A549 (cell line): ENCODE measurements at regions not wholly inside any gene's neighbourhood (a gene's known extent, or its start where the extent isn't known, plus 50 kb on each side); places are given as distances from the start of the nearest gene placed in this dataset.

Source experiments
- ATAC-seq, 2 experiments: fragments of 200-7000 bp in 1 of 2; fragments of >200 bp in 1 of 2; cut with Nextera tagmentation in 1 of 2; cut with Tn5 transposase in 1 of 2; 3 replicates each; pipeline versions ENCODE4 v1.8.0 to v1.9.1; 2018 to 2020; ENCODE audit warnings: mild to moderate bottlenecking in 1 of 2, moderate library complexity in 1 of 2
- CTCF ChIA-PET: fragments of 300-600 bp; sonication (Branson Sonifier 250); formaldehyde crosslinking; extraction: SDS; loops from one replicate; lab custom pipeline; 2021; ENCODE audit warnings: antibody characterized with exemption, inconsistent platforms; lab: Yijun Ruan, JAX
- POLR2A ChIA-PET: fragments of 350-600 bp; formaldehyde crosslinking; extraction: SDS; loops from one replicate; lab custom pipeline; 2021; ENCODE audit warnings: antibody characterized with exemption, inconsistent platforms; lab: Yijun Ruan, JAX
- DNase-seq, 2 experiments: peaks; one replicate each; pipeline versions ENCODE4 v3.0.0 to v3.0.0-alpha.2; 2011 to 2016; ENCODE audit warnings: low read depth in 1 of 2, low spot score in 1 of 2
- FAIRE-seq: peaks from 2 replicates; lab custom pipeline; 2011; peaks lifted over from hg19 to GRCh38; lab: Jason Lieb, UNC
- H3K27ac ChIP-seq, 2 experiments: fragments of >200 bp; sonication (Bioruptor Twin); formaldehyde crosslinking; 3 replicates each; pipeline ENCODE4 v1.5.1; 2016 to 2017
- H3K4me1 ChIP-seq: fragments of >200 bp; sonication (Bioruptor Twin); formaldehyde crosslinking; 3 replicates; pipeline ENCODE4 v1.6.1; 2016
- H3K4me2 ChIP-seq: fragments of >200 bp; sonication (Bioruptor Twin); formaldehyde crosslinking; 3 replicates; pipeline ENCODE4 v1.6.1; 2016
- H3K4me3 ChIP-seq: fragments of >200 bp; sonication (Bioruptor Twin); formaldehyde crosslinking; 3 replicates; pipeline ENCODE4 v1.5.1; 2016
- H3K9me3 ChIP-seq: fragments of >200 bp; sonication (Bioruptor Twin); formaldehyde crosslinking; 3 replicates; pipeline ENCODE4 v1.6.1; 2016
- CBX2 ChIP-seq: fragments of 200-600 bp; sonication (generic); IDR thresholded peaks from 2 replicates; pipeline ENCODE4 v1.6.1; 2016; ENCODE audit warnings: low read depth, mild to moderate bottlenecking, borderline replicate concordance
- CEBPB ChIP-seq, 2 experiments: fragments of >200 bp in 1 of 2; sonication (Bioruptor Twin) in 1 of 2; formaldehyde crosslinking in 1 of 2; IDR thresholded peaks; 2 replicates each; pipeline ENCODE4 v1.6.1; 2012 to 2016
- CHD2 ChIP-seq: fragments of 150-350 bp; IDR thresholded peaks from 2 replicates; pipeline ENCODE4 v1.6.1; 2014; ENCODE audit warnings: low read length; ENCODE audit not compliant: partially characterized antibody
- E2F6 ChIP-seq: IDR thresholded peaks from 2 replicates; pipeline ENCODE4 v1.6.1; 2012; ENCODE audit warnings: low read depth, borderline replicate concordance
- EHF ChIP-seq: fragments of 250-450 bp; sonication (Bioruptor Pico); IDR thresholded peaks from 2 replicates; pipeline ENCODE4 v1.5.0; 2020; ENCODE audit warnings: mild to moderate bottlenecking
- EHMT2 ChIP-seq: fragments of 200-600 bp; sonication (generic); IDR thresholded peaks from 2 replicates; pipeline ENCODE4 v1.6.1; 2016; ENCODE audit warnings: antibody characterized with exemption, low read depth, mild to moderate bottlenecking, moderate library complexity
- ELK1 ChIP-seq: fragments of 150-350 bp; IDR thresholded peaks from 2 replicates; pipeline ENCODE4 v1.6.1; 2014; ENCODE audit warnings: low read depth, mild to moderate bottlenecking, low read length
- EP300 ChIP-seq, 2 experiments: fragments of >200 bp; sonication (Bioruptor Twin); formaldehyde crosslinking; IDR thresholded peaks; 2 replicates in 1 of 2; 3 replicates in 1 of 2; pipeline ENCODE4 v1.6.1; 2016 to 2017
- FOSL2 ChIP-seq, 2 experiments: fragments of 450-650 bp in 1 of 2; fragments of >200 bp in 1 of 2; sonication (Bioruptor Twin) in 1 of 2; formaldehyde crosslinking; IDR thresholded peaks; 2 replicates each; pipeline versions ENCODE4 v1.5.0 to v1.6.1; 2016 to 2020; ENCODE audit warnings: mild to moderate bottlenecking in 1 of 2, moderate library complexity in 1 of 2
- GATA3 ChIP-seq: IDR thresholded peaks from 2 replicates; pipeline ENCODE4 v1.6.1; 2012; ENCODE audit warnings: borderline replicate concordance
- HDAC2 ChIP-seq: fragments of 200-600 bp; sonication (generic); IDR thresholded peaks from 2 replicates; pipeline ENCODE4 v1.6.1; 2016
- HES2 ChIP-seq: fragments of >200 bp; sonication (Bioruptor Twin); formaldehyde crosslinking; IDR thresholded peaks from 2 replicates; pipeline ENCODE4 v1.6.1; 2016
- HMGXB4 ChIP-seq: fragments of 250-450 bp; sonication (Bioruptor Pico); IDR thresholded peaks from 2 replicates; pipeline ENCODE4 v1.5.0; 2021; ENCODE audit warnings: mild to moderate bottlenecking, moderate library complexity, borderline replicate concordance
- JUN ChIP-seq, 2 experiments: fragments of >200 bp; sonication (Bioruptor Twin); formaldehyde crosslinking; IDR thresholded peaks; 2 replicates in 1 of 2; 3 replicates in 1 of 2; pipeline ENCODE4 v1.6.1; 2016 to 2017
- JUNB ChIP-seq: fragments of >200 bp; sonication (Bioruptor Twin); formaldehyde crosslinking; IDR thresholded peaks from 2 replicates; pipeline ENCODE4 v1.6.1; 2016
- MAZ ChIP-seq: fragments of 150-350 bp; IDR thresholded peaks from 2 replicates; pipeline ENCODE4 v1.6.1; 2014; ENCODE audit warnings: antibody characterized with exemption, low read depth, low read length, borderline replicate concordance
- NPAS2 ChIP-seq: fragments of 250-450 bp; sonication (Bioruptor Pico); IDR thresholded peaks from 2 replicates; pipeline ENCODE4 v1.8.0; 2022; ENCODE audit warnings: mild to moderate bottlenecking, moderate library complexity, borderline replicate concordance
- NR3C1 ChIP-seq: fragments of >200 bp; sonication (Bioruptor Twin); formaldehyde crosslinking; IDR thresholded peaks from 3 replicates; pipeline ENCODE4 v1.6.1; 2017
- PBX3 ChIP-seq: IDR thresholded peaks from 2 replicates; pipeline ENCODE4 v1.6.1; 2012
- POLR2AphosphoS2 ChIP-seq: conservative IDR thresholded peaks from 2 replicates; pipeline ENCODE4 v1.6.1; 2012; ENCODE audit warnings: low read length, improper control_type of control experiment, inconsistent platforms
- SMC3 ChIP-seq: fragments of >200 bp; sonication (Bioruptor Twin); formaldehyde crosslinking; IDR thresholded peaks from 3 replicates; pipeline ENCODE4 v1.6.1; 2018; ENCODE audit warnings: inconsistent platforms
- TFCP2L1 ChIP-seq: fragments of 250-450 bp; sonication (Bioruptor Pico); IDR thresholded peaks from 2 replicates; pipeline ENCODE4 v1.5.0; 2021; ENCODE audit warnings: mild to moderate bottlenecking
- ZC3H11A ChIP-seq: fragments of 450-650 bp; IDR thresholded peaks from 2 replicates; pipeline ENCODE4 v1.6.1; 2014; ENCODE audit warnings: antibody characterized with exemption, mild to moderate bottlenecking
- ZFP36 ChIP-seq: fragments of 450-650 bp; IDR thresholded peaks from 2 replicates; pipeline ENCODE4 v1.6.1; 2014; ENCODE audit warnings: borderline replicate concordance; ENCODE audit not compliant: partially characterized antibody
- WGBS: methylation state at CpG from one replicate; pipeline ENCODE4 v1.1.6; 2017; ENCODE audit errors: missing lambda C conversion rate; 5-methylcytosine and 5-hydroxymethylcytosine counted together

GRCh38 chr4:59054086-59054485 lies 1943.9 kb upstream of the IGFBP7 start (continued):
- TF ChIP-seq PBX3 (no peak), HES2 (no peak), ZC3H11A (no peak), FOSL2 (IDR thresholded peaks at IDR 0.05) (no peak), FOSL2 (CRISPR knock-in tag; IDR thresholded peaks at IDR 0.05) (no peak), SMC3 (no peak), CHD2 (no peak)

GRCh38 chr4:59057804-59058203 lies 1947.6 kb upstream of the IGFBP7 start:
- H3K4me3 ChIP-seq = no peak overlapping the region
- peaks cover 12% of the 10 kb centered on the region; the same call in 1 of the 3 replicates for H3K4me1 ChIP-seq
- DNase-seq (peak in 1 of 2 experiments; percentile 38), ATAC-seq (peak in 1 of 2 experiments; percentile 64; a peak in 3 of 6 replicates), FAIRE-seq (no peak)
- WGBS = 25% methylated on average over 2 of the region's 2 CpGs
- no peaks in the 10 kb centered on the region for H3K9me3 ChIP-seq
- no peak for TF ChIP-seq POLR2AphosphoS2
- no peak for TF ChIP-seq GATA3
- peak; percentile 52; the same call in 1 of the 2 replicates for TF ChIP-seq JUNB
- TF ChIP-seq CBX2 = no peak
- TF ChIP-seq E2F6 = no peak
- peak in 1 of 2 experiments; percentile 16; a peak in 1 of 5 replicates for TF ChIP-seq EP300 (IDR thresholded peaks at IDR 0.05)
- TF ChIP-seq CEBPB (IDR thresholded peaks at IDR 0.05) = peak; percentile 53 to 85; a peak in 3 of 4 replicates
- TF ChIP-seq JUN (IDR thresholded peaks at IDR 0.05) = peak in 1 of 2 experiments; percentile 57; a peak in 1 of 5 replicates
- ChIA-PET POLR2A (no interaction called here), CTCF (no interaction called here)
- H3K4me2 ChIP-seq = peak overlapping the region; percentile 43
- H3K27ac ChIP-seq = no peak overlapping the region

GRCh38 chr4:59058543-59058942 lies 1948.4 kb upstream of the IGFBP7 start:
- Histone ChIP-seq H3K27ac (no peak overlapping the region), H3K4me2 (no peak overlapping the region), H3K9me3 (no peaks in the 10 kb centered on the region), H3K4me3 (no peak overlapping the region), H3K4me1 (peaks cover 12% of the 10 kb centered on the region; the same call in 1 of the 3 replicates)
- DNase-seq = no peak
- CTCF ChIA-PET = no interaction called here
- TF ChIP-seq MAZ (no peak), ZFP36 (no peak), NPAS2 (no peak), NR3C1 (no peak), HES2 (no peak), CHD2 (no peak), HDAC2 (no peak), CBX2 (no peak), EP300 (IDR thresholded peaks at IDR 0.05) (no peak), CEBPB (IDR thresholded peaks at IDR 0.05) (no peak), EHF (no peak), EHMT2 (no peak), ZC3H11A (no peak), ELK1 (no peak), E2F6 (no peak), GATA3 (no peak), HMGXB4 (no peak), POLR2AphosphoS2 (no peak), TFCP2L1 (no peak)
- POLR2A ChIA-PET = no interaction called here
- 16% methylated on average over 2 of the region's 2 CpGs for WGBS
- no peak for FAIRE-seq
- no peak for ATAC-seq
